Progenitor cell of endocrine pancreas (in vitro differentiated cells): ENCODE measurements at regions not wholly inside any gene's neighbourhood (a gene's known extent, or its start where the extent isn't known, plus 50 kb on each side); places are given as distances from the start of the nearest gene placed in this dataset.

ENCODE experiments used
- DNase-seq: peaks from one replicate; pipeline ENCODE4 v3.0.0; 2021; ENCODE audit warnings: low spot score; ENCODE audit not compliant: unreplicated experiment
- H3K27ac Mint-ChIP-seq: 2 replicates; pipeline ENCODE4 v1.8.0; 2021; ENCODE audit warnings: mild to moderate bottlenecking, moderate library complexity, mixed read lengths
- H3K27me3 Mint-ChIP-seq: 2 replicates; pipeline ENCODE4 v1.8.0; 2021; ENCODE audit warnings: mixed read lengths
- H3K36me3 Mint-ChIP-seq: 2 replicates; pipeline ENCODE4 v1.8.0; 2022; ENCODE audit warnings: mixed read lengths; ENCODE audit not compliant: insufficient read depth
- H3K4me1 Mint-ChIP-seq: 2 replicates; pipeline ENCODE4 v1.8.0; 2021; ENCODE audit warnings: low read depth, mixed read lengths
- H3K4me3 Mint-ChIP-seq: 2 replicates; pipeline ENCODE4 v1.8.0; 2021; ENCODE audit warnings: low read depth, mild to moderate bottlenecking, moderate library complexity, mixed read lengths
- H3K9me3 Mint-ChIP-seq: 2 replicates; pipeline ENCODE4 v1.8.0; 2021; ENCODE audit warnings: low read depth, mixed read lengths
- CTCF ChIP-seq: fragments of 200-600 bp; sonication (generic); IDR thresholded peaks from one replicate; pipeline ENCODE4 v1.5.0; 2021; ENCODE audit warnings: antibody characterized with exemption, mild to moderate bottlenecking; ENCODE audit not compliant: unreplicated experiment

GRCh38 chr15:98333251-98333650 is 315.1 kb upstream of the IGF1R start:
- H3K27me3 Mint-ChIP-seq, result peaks cover 3% of the 10 kb centered on the region
- H3K4me3 Mint-ChIP-seq, result no peak overlapping the region
- H3K27ac Mint-ChIP-seq, result no peak overlapping the region
- peaks cover 3% of the 10 kb centered on the region for H3K4me1 Mint-ChIP-seq
- no peak for TF ChIP-seq CTCF
- H3K9me3 Mint-ChIP-seq, result no peaks in the 10 kb centered on the region
- H3K36me3 Mint-ChIP-seq, result no peaks in the 10 kb centered on the region
- DNase-seq, result no peak

GRCh38 chr15:98342911-98343310 is 305.4 kb upstream of the IGF1R start:
- Mint-ChIP-seq H3K27ac (no peak overlapping the region), H3K27me3 (peaks cover 11% of the 10 kb centered on the region), H3K9me3 (no peaks in the 10 kb centered on the region), H3K4me3 (no peak overlapping the region), H3K36me3 (no peaks in the 10 kb centered on the region), H3K4me1 (peaks cover 3% of the 10 kb centered on the region)
- no peak for TF ChIP-seq CTCF
- no peak for DNase-seq

GRCh38 chr15:98344591-98344990 is 303.7 kb upstream of the IGF1R start:
- H3K4me3 Mint-ChIP-seq, result no peak overlapping the region
- H3K27me3 Mint-ChIP-seq, result peaks cover 14% of the 10 kb centered on the region
- H3K4me1 Mint-ChIP-seq, result peaks cover 3% of the 10 kb centered on the region
- no peaks in the 10 kb centered on the region for H3K9me3 Mint-ChIP-seq
- no peak for DNase-seq
- no peaks in the 10 kb centered on the region for H3K36me3 Mint-ChIP-seq
- TF ChIP-seq CTCF, result no peak
- H3K27ac Mint-ChIP-seq, result no peak overlapping the region

GRCh38 chr15:98347001-98347400 is 301.3 kb upstream of the IGF1R start:
- no peaks in the 10 kb centered on the region for H3K36me3 Mint-ChIP-seq
- no peak for TF ChIP-seq CTCF
- no peak for DNase-seq
- H3K9me3 Mint-ChIP-seq, result no peaks in the 10 kb centered on the region
- H3K4me3 Mint-ChIP-seq, result no peak overlapping the region
- H3K27ac Mint-ChIP-seq, result no peak overlapping the region
- peaks cover 14% of the 10 kb centered on the region for H3K27me3 Mint-ChIP-seq
- H3K4me1 Mint-ChIP-seq, result peaks cover 1% of the 10 kb centered on the region

GRCh38 chr15:98347866-98348265 is 300.5 kb upstream of the IGF1R start:
- no peaks in the 10 kb centered on the region for H3K4me1 Mint-ChIP-seq
- no peaks in the 10 kb centered on the region for H3K36me3 Mint-ChIP-seq
- TF ChIP-seq CTCF, result no peak
- peaks cover 14% of the 10 kb centered on the region for H3K27me3 Mint-ChIP-seq
- no peak overlapping the region for H3K27ac Mint-ChIP-seq
- DNase-seq, result no peak
- no peaks in the 10 kb centered on the region for H3K9me3 Mint-ChIP-seq
- no peak overlapping the region for H3K4me3 Mint-ChIP-seq
